ENCODE measurements at regions not wholly inside any gene's neighbourhood (a gene's known extent, or its start where the extent isn't known, plus 50 kb on each side); places are given as distances from the start of the nearest gene placed in this dataset.

DNA sequence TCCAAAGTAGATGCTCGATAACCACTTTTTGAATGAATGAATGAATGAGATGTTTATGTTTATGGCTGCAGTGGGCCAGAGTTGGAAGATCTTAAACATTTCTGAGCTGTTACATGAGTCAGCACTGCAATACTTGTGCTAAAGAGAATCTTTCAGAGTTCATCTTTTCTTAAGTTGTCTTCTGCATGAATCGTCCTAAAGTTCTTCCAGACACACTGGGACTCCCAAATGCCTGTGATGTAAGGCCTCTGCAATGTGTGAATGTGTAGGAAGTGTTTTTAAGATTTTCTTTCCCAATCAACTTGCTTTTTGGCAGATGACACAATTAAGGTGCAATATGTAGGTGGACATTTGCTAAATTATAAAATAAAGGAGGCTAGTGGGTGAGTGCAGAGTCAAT is 50.3 kb upstream of the TRIM9 start:
- no peak for TF ChIP-seq CTCF (IDR thresholded peaks at IDR 0.05)
- Mint-ChIP-seq H3K4me3 (no peak overlapping the region), H3K9me3 (peaks cover 6% of the 10 kb centered on the region), H3K4me1 (no peaks in the 10 kb centered on the region), H3K27me3 (ENCODE audit: insufficient read depth, low read depth) (no peaks in the 10 kb centered on the region), H3K27ac (no peak overlapping the region), H3K36me3 (no peaks in the 10 kb centered on the region)
- Histone ChIP-seq H3K79me2 (ENCODE audit: low read depth) (no peaks in the 10 kb centered on the region), H3K9ac (no peak overlapping the region), H4K20me1 (ENCODE audit: low read depth) (no peaks in the 10 kb centered on the region), H2AFZ (replicated peaks) (no peak overlapping the region), H3K27ac (no peak overlapping the region), H3K4me1 (no peaks in the 10 kb centered on the region), H3K4me2 (no peak overlapping the region), H3K36me3 (no peaks in the 10 kb centered on the region), H3K4me3 (no peak overlapping the region), H3K27me3 (no peaks in the 10 kb centered on the region), H3F3A (ENCODE audit: low read depth) (no peaks in the 10 kb centered on the region), H3K9me3 (ENCODE audit: low read depth) (no peaks in the 10 kb centered on the region)
- DNase-seq (ENCODE audit: low spot score) = no peak

DNA sequence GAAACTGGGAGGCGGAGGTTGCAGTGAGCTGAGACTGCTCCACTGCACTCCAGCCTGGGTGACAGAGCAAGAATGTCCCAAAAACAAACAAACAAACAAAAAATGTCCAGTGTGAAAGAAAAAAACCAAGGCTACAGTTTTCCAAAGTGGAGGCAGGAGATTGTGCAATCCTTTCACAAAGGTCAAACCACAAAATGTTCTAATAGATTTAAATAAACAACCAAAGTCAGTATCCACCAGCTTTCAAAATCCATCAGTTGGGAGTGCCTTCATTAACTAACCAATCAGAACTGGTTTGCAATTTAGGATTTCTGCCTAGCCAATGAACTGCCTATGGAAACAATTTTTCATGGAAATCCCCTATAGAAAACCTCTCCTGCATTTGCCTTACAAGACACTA is 52.3 kb upstream of the TRIM9 start:
- no peaks in the 10 kb centered on the region for H3K27me3 ChIP-seq
- no peaks in the 10 kb centered on the region for H3K36me3 ChIP-seq
- H3K4me3 Mint-ChIP-seq = no peak overlapping the region
- H3K4me3 ChIP-seq = no peak overlapping the region
- no peaks in the 10 kb centered on the region for H3K79me2 ChIP-seq (ENCODE audit: low read depth)
- H4K20me1 ChIP-seq (ENCODE audit: low read depth) = no peaks in the 10 kb centered on the region
- no peaks in the 10 kb centered on the region for H3K9me3 ChIP-seq (ENCODE audit: low read depth)
- TF ChIP-seq EZH2 (IDR thresholded peaks at IDR 0.05) (no peak), CTCF (IDR thresholded peaks at IDR 0.05) (no peak), EZH2phosphoT487 (IDR thresholded peaks at IDR 0.05) (no peak)
- no peaks in the 10 kb centered on the region for H3F3A ChIP-seq (ENCODE audit: low read depth)
- no peak for DNase-seq (ENCODE audit: low spot score)
- H2AFZ ChIP-seq (replicated peaks) = no peak overlapping the region
- peaks cover 3% of the 10 kb centered on the region for H3K9me3 Mint-ChIP-seq
- no peaks in the 10 kb centered on the region for H3K36me3 Mint-ChIP-seq
- H3K4me1 ChIP-seq = no peaks in the 10 kb centered on the region
- H3K27ac ChIP-seq = no peak overlapping the region
- no peak overlapping the region for H3K9ac ChIP-seq
- H3K27me3 Mint-ChIP-seq (ENCODE audit: insufficient read depth, low read depth) = no peaks in the 10 kb centered on the region
- H3K27ac Mint-ChIP-seq = no peak overlapping the region
- H3K4me2 ChIP-seq = no peak overlapping the region
- H3K4me1 Mint-ChIP-seq = no peaks in the 10 kb centered on the region

DNA sequence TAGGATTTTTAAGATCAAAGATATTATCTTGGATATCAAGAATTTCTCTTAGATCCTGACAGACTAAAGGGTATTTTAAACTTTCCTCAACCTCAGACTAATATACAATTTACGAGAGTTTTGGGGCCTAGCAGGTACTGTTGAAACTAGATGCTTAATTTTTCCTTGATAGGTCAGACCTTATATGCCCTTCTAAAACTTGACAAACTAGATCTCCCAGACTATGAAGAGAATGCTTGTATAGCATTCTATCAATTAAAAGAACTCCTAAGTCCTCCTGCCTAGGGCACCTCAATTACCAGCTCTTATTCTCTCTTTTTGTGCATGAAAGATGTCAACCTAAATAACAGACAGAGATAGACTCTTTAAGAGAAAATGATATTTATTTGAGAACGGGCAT is 60.4 kb upstream of the TRIM9 start:
- Histone ChIP-seq H3K9me3 (ENCODE audit: low read depth) (no peaks in the 10 kb centered on the region), H3K4me1 (no peaks in the 10 kb centered on the region), H3K4me2 (no peak overlapping the region), H2AFZ (replicated peaks) (no peak overlapping the region), H3K27ac (no peak overlapping the region), H3K79me2 (ENCODE audit: low read depth) (no peaks in the 10 kb centered on the region), H4K20me1 (ENCODE audit: low read depth) (no peaks in the 10 kb centered on the region), H3K27me3 (no peaks in the 10 kb centered on the region), H3K9ac (no peak overlapping the region), H3K36me3 (no peaks in the 10 kb centered on the region), H3F3A (ENCODE audit: low read depth) (no peaks in the 10 kb centered on the region), H3K4me3 (no peak overlapping the region)
- Mint-ChIP-seq H3K4me3 (no peak overlapping the region), H3K27me3 (ENCODE audit: insufficient read depth, low read depth) (peaks cover 2% of the 10 kb centered on the region), H3K36me3 (no peaks in the 10 kb centered on the region), H3K9me3 (no peaks in the 10 kb centered on the region), H3K4me1 (no peaks in the 10 kb centered on the region), H3K27ac (no peak overlapping the region)
- no peak for TF ChIP-seq EZH2 (IDR thresholded peaks at IDR 0.05)
- TF ChIP-seq EZH2phosphoT487 (IDR thresholded peaks at IDR 0.05) = no peak
- no peak for TF ChIP-seq CTCF (IDR thresholded peaks at IDR 0.05)
- no peak for DNase-seq (ENCODE audit: low spot score)

GRCh38 chr14:51157012-51157411 is 62.1 kb upstream of the TRIM9 start:
- H3K4me3 Mint-ChIP-seq = no peak overlapping the region
- H3K4me2 ChIP-seq = no peak overlapping the region
- no peaks in the 10 kb centered on the region for H3K4me1 Mint-ChIP-seq
- H3K9ac ChIP-seq = no peak overlapping the region
- no peaks in the 10 kb centered on the region for H3K36me3 ChIP-seq
- TF ChIP-seq EZH2phosphoT487 (IDR thresholded peaks at IDR 0.05) (no peak), CTCF (IDR thresholded peaks at IDR 0.05) (peak; percentile 33), EZH2 (IDR thresholded peaks at IDR 0.05) (no peak)
- no peaks in the 10 kb centered on the region for H3F3A ChIP-seq (ENCODE audit: low read depth)
- peaks cover 2% of the 10 kb centered on the region for H3K27me3 Mint-ChIP-seq (ENCODE audit: insufficient read depth, low read depth)
- H3K4me1 ChIP-seq = no peaks in the 10 kb centered on the region
- no peak overlapping the region for H3K4me3 ChIP-seq
- no peaks in the 10 kb centered on the region for H3K9me3 Mint-ChIP-seq
- no peaks in the 10 kb centered on the region for H3K36me3 Mint-ChIP-seq
- no peak overlapping the region for H2AFZ ChIP-seq (replicated peaks)
- no peaks in the 10 kb centered on the region for H4K20me1 ChIP-seq (ENCODE audit: low read depth)
- H3K27me3 ChIP-seq = no peaks in the 10 kb centered on the region
- H3K27ac Mint-ChIP-seq = no peak overlapping the region
- H3K9me3 ChIP-seq (ENCODE audit: low read depth) = no peaks in the 10 kb centered on the region
- no peak overlapping the region for H3K27ac ChIP-seq
- no peak for DNase-seq (ENCODE audit: low spot score)
- H3K79me2 ChIP-seq (ENCODE audit: low read depth) = no peaks in the 10 kb centered on the region
